B cell (primary cell): ENCODE measurements at regions not wholly inside any gene's neighbourhood (a gene's known extent, or its start where the extent isn't known, plus 50 kb on each side); places are given as distances from the start of the nearest gene placed in this dataset.

Source experiments
- ATAC-seq: fragments of 200-7000 bp; cut with Tn5 transposase; one replicate; pipeline ENCODE4 v1.10.0; 2021; ENCODE audit warnings: low read depth, mild to moderate bottlenecking, moderate number of reproducible peaks, moderate library complexity
- CTCF ChIA-PET: fragments of 350-600 bp; sonication (Branson Sonifier 250); formaldehyde crosslinking; loops from one replicate; lab custom pipeline; 2021; ENCODE audit warnings: antibody characterized with exemption, inconsistent platforms; lab: Charles Lee
- POLR2A ChIA-PET: fragments of 350-600 bp; sonication (Branson Sonifier 250); formaldehyde crosslinking; loops from one replicate; lab custom pipeline; 2021; ENCODE audit warnings: antibody characterized with exemption; lab: Charles Lee
- DNase-seq: peaks from one replicate; pipeline ENCODE4 v3.0.0; 2013
- H2AFZ ChIP-seq: 2 replicates; pipeline ENCODE4 v1.6.1; 2012; ENCODE audit warnings: mild to moderate bottlenecking, low read depth, low read length; ENCODE audit not compliant: insufficient read depth, poor library complexity, severe bottlenecking
- H3K27ac ChIP-seq, 2 donors: 1 replicate in 1 of 2; 2 replicates in 1 of 2; pipeline ENCODE4 v1.5.1; 2012 to 2013; ENCODE audit warnings: low read length in 2 of 2, mild to moderate bottlenecking in 2 of 2, moderate library complexity in 1 of 2
- H3K27me3 ChIP-seq, 4 experiments: fragments of 200-600 bp in 1 of 4; sonication (generic) in 1 of 4; replicated peaks in 1 of 4; 1 replicate in 2 of 4; 2 replicates in 2 of 4; pipeline versions ENCODE4 v1.6.1 to v1.7.0; 2013 to 2016; ENCODE audit warnings: low read length in 3 of 4, mild to moderate bottlenecking in 2 of 4, mixed read lengths in 1 of 4, moderate library complexity in 1 of 4; ENCODE audit not compliant: insufficient read depth in 4 of 4, control insufficient read depth in 3 of 4; ENCODE audit errors: control extremely low read depth in 1 of 4
- H3K36me3 ChIP-seq, 2 experiments: replicated peaks in 1 of 2; 1 replicate in 1 of 2; 2 replicates in 1 of 2; pipeline versions ENCODE4 v1.6.1 to v1.7.1; 2013; ENCODE audit warnings: low read length in 1 of 2; ENCODE audit not compliant: insufficient read depth in 2 of 2, control insufficient read depth in 1 of 2; ENCODE audit errors: control extremely low read depth in 1 of 2, extremely low read depth in 1 of 2
- H3K4me1 ChIP-seq, 2 donors: fragments of 200-600 bp in 1 of 2; sonication (generic) in 1 of 2; 1 replicate in 1 of 2; 2 replicates in 1 of 2; pipeline versions ENCODE4 v1.5.1 to v1.6.1; 2013 to 2017; ENCODE audit warnings: low read length in 2 of 2; ENCODE audit not compliant: control insufficient read depth in 2 of 2, insufficient read depth in 2 of 2
- H3K4me2 ChIP-seq: replicated peaks from 2 replicates; pipeline ENCODE3; 2012; ENCODE audit warnings: mild to moderate bottlenecking, low read depth, low read length; ENCODE audit not compliant: poor library complexity, severe bottlenecking
- H3K4me3 ChIP-seq, 5 experiments: fragments of 200-600 bp in 1 of 5; sonication (generic) in 1 of 5; 1 replicate in 3 of 5; 2 replicates in 2 of 5; pipeline versions ENCODE4 v1.5.1 to v1.7.0; 2011 to 2016; ENCODE audit warnings: low read length in 4 of 5, mild to moderate bottlenecking in 4 of 5, low read depth in 2 of 5, control low read depth in 1 of 5, moderate library complexity in 1 of 5; ENCODE audit not compliant: insufficient read depth in 1 of 5; ENCODE audit errors: control extremely low read depth in 1 of 5, extremely low read depth in 1 of 5
- H3K79me2 ChIP-seq: fragments of 200-600 bp; sonication (generic); one replicate; pipeline ENCODE4 v1.6.0; 2016; ENCODE audit warnings: low read length; ENCODE audit not compliant: control insufficient read depth, insufficient read depth
- H3K9ac ChIP-seq: fragments of 200-600 bp; sonication (generic); 2 replicates; pipeline ENCODE4 v1.6.1; 2017; ENCODE audit warnings: mild to moderate bottlenecking, low read length, moderate library complexity
- H3K9me3 ChIP-seq, 3 donors: one replicate each; pipeline versions ENCODE4 v1.6.1 to v1.7.1; 2013; ENCODE audit warnings: low read length in 2 of 3; ENCODE audit not compliant: control insufficient read depth in 2 of 3, insufficient read depth in 1 of 3; ENCODE audit errors: control extremely low read depth in 1 of 3
- H4K20me1 ChIP-seq: 2 replicates; pipeline ENCODE4 v1.6.0; 2012; ENCODE audit warnings: mild to moderate bottlenecking, low read length; ENCODE audit not compliant: insufficient read depth, control insufficient read depth, poor library complexity, severe bottlenecking
- H3K27ac Mint-ChIP-seq: one replicate; pipeline ENCODE4 v1.8.0; 2021; ENCODE audit warnings: mixed read lengths
- H3K27me3 Mint-ChIP-seq: one replicate; pipeline ENCODE4 v1.8.0; 2021; ENCODE audit warnings: mixed read lengths
- H3K4me1 Mint-ChIP-seq: one replicate; pipeline ENCODE4 v1.8.0; 2021; ENCODE audit warnings: mixed read lengths
- H3K4me3 Mint-ChIP-seq: one replicate; pipeline ENCODE4 v1.8.0; 2021; ENCODE audit warnings: mixed read lengths
- H3K9me3 Mint-ChIP-seq: one replicate; pipeline ENCODE4 v1.8.0; 2022; ENCODE audit warnings: mixed read lengths; ENCODE audit not compliant: insufficient read depth
- CTCF ChIP-seq: fragments of 200-600 bp; IDR thresholded peaks from one replicate; pipeline ENCODE4 v1.8.0; 2022; ENCODE audit warnings: antibody characterized with exemption, mild to moderate bottlenecking
- EZH2 ChIP-seq: IDR thresholded peaks from 2 replicates; pipeline ENCODE4 v1.6.1; 2012; ENCODE audit warnings: borderline replicate concordance, low read depth, mild to moderate bottlenecking, moderate library complexity, low read length; ENCODE audit not compliant: insufficient read depth, poor library complexity, severe bottlenecking
- WGBS: methylation state at CpG from one replicate; pipeline ENCODE4 v1.1.5; 2013; ENCODE audit warnings: missing lambda C conversion rate; ENCODE audit not compliant: insufficient coverage; 5-methylcytosine and 5-hydroxymethylcytosine counted together
- intact Hi-C: fragments of 100-400 bp; cut with micrococcal nuclease; formaldehyde crosslinking; loops from one replicate; pipeline ENCODE4 v1.10.0; 2022

DNA sequence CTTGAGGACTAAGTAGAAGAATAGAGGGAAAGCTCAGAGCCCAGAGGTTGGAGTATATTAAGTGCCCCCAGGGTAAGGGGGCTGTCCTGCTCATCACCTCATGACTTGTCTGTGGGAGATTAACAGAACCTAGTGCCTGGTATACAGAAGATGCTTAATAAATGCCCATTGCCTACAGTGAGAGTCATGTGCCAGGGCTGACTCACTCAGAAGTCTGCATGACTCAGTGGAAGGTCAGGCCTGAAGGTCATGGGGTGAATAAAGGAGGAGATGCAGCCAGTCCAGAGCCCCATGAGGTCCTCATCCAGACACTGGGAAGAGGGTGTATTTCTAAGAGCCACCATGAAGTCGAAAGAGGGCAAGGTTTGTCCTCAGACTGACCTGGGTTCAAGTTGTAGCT, 62.5 kb upstream of the TLE3 start:
- no peak for TF ChIP-seq EZH2
- TF ChIP-seq CTCF, result no peak
- H3K9me3 ChIP-seq, result peaks cover 0 to 12% (median 0%) of the 10 kb centered on the region in 3 donors
- Mint-ChIP-seq H3K27me3 (peaks cover 30% of the 10 kb centered on the region), H3K27ac (no peak overlapping the region), H3K9me3 (no peaks in the 10 kb centered on the region), H3K4me1 (peaks cover 8% of the 10 kb centered on the region), H3K4me3 (no peak overlapping the region)
- H3K36me3 ChIP-seq, result no peaks in the 10 kb centered on the region
- WGBS, result 75% methylated on average over 1 of the region's 1 CpG
- no peak overlapping the region for H3K4me2 ChIP-seq
- H3K79me2 ChIP-seq, result no peaks in the 10 kb centered on the region
- intact Hi-C loops, result no loop called here
- no peak overlapping the region for H3K9ac ChIP-seq
- POLR2A ChIA-PET, result no interaction called here
- no peak overlapping the region for H3K4me3 ChIP-seq
- peaks cover 0 to 5% (median 0%) of the 10 kb centered on the region in 4 experiments for H3K27me3 ChIP-seq
- CTCF ChIA-PET, result interaction anchor here (1.4 kb wide), 1 partner anchor 583 kb away, joined by 4 read pairs; no protein-coding TSS in a partner anchor
- no peaks in the 10 kb centered on the region for H4K20me1 ChIP-seq
- ATAC-seq, result no peak
- DNase-seq, result no peak
- H3K27ac ChIP-seq, result no peak overlapping the region
- no peak overlapping the region for H2AFZ ChIP-seq
- peaks cover 5 to 6% of the 10 kb centered on the region in 2 donors for H3K4me1 ChIP-seq

GRCh38 chr15:70159713-70160009, 61.9 kb upstream of the TLE3 start:
- no peak overlapping the region for H3K4me3 Mint-ChIP-seq
- no CpG with 5 or more reads among the region's 2 CpGs for WGBS
- intact Hi-C loops, result no loop called here
- H3K4me1 Mint-ChIP-seq, result peaks cover 8% of the 10 kb centered on the region
- Histone ChIP-seq H4K20me1 (no peaks in the 10 kb centered on the region), H3K9ac (no peak overlapping the region), H3K4me3 (no peak overlapping the region), H3K4me1 (peaks cover 5 to 6% of the 10 kb centered on the region in 2 donors), H3K9me3 (peaks cover 0 to 12% (median 0%) of the 10 kb centered on the region in 3 donors), H3K79me2 (no peaks in the 10 kb centered on the region), H3K27ac (no peak overlapping the region), H3K36me3 (no peaks in the 10 kb centered on the region), H3K4me2 (no peak overlapping the region), H2AFZ (no peak overlapping the region), H3K27me3 (peaks cover 0 to 5% (median 0%) of the 10 kb centered on the region in 4 experiments)
- TF ChIP-seq CTCF (no peak), EZH2 (no peak)
- H3K27me3 Mint-ChIP-seq, result peaks cover 35% of the 10 kb centered on the region
- DNase-seq (no peak), ATAC-seq (no peak)
- ChIA-PET CTCF (interaction anchor here (0.6 to 1.4 kb wide), 2 partner anchors 307 to 582 kb away, joined by 3 to 4 read pairs; no protein-coding TSS in a partner anchor), POLR2A (no interaction called here)
- H3K27ac Mint-ChIP-seq, result no peak overlapping the region
- no peaks in the 10 kb centered on the region for H3K9me3 Mint-ChIP-seq
